C4-2B (cell line): ENCODE measurements at regions not wholly inside any gene's neighbourhood (a gene's known extent, or its start where the extent isn't known, plus 50 kb on each side); places are given as distances from the start of the nearest gene placed in this dataset.

Source experiments
- CTCF ChIP-seq: fragments of 450-650 bp; conservative IDR thresholded peaks from 2 replicates; pipeline ENCODE4 v1.5.1; 2017; ENCODE audit warnings: mild to moderate bottlenecking
- ZFX ChIP-seq: fragments of 450-650 bp; IDR thresholded peaks from 2 replicates; pipeline ENCODE4 v1.6.1; 2017

- TF ChIP-seq ZFX (no peak), CTCF (no peak)
Measured at GRCh38 chr9:107632661-107633060, 143.1 kb upstream of the KLF4 start.
